K562 (cell line): ENCODE measurements at regions not wholly inside any gene's neighbourhood (a gene's known extent, or its start where the extent isn't known, plus 50 kb on each side); places are given as distances from the start of the nearest gene placed in this dataset.

Experiments used
- ATAC-seq: fragments of 200-7000 bp; cut with Tn5 transposase; 3 replicates; pipeline ENCODE4 v1.9.1; 2020; ENCODE audit warnings: moderate library complexity
- BruUV-seq: library from RNA; stranded (reverse); fragments of 400-500 nt; replicated peaks from 2 replicates; lab custom pipeline; 2021; lab: Mats Ljungman, UMichigan
- CTCF ChIA-PET: fragments of 300-600 bp; formaldehyde crosslinking; extraction: SDS; loops from one replicate; lab custom pipeline; 2021; ENCODE audit warnings: low intra/inter-chr PET ratio; lab: Yijun Ruan, JAX
- POLR2A ChIA-PET: fragments of 300-600, 350-650 bp; sonication (Branson Sonifier 250); formaldehyde crosslinking; extraction: SDS; loops from one replicate; lab custom pipeline; 2021; ENCODE audit warnings: antibody characterized with exemption, inconsistent platforms; lab: Yijun Ruan, JAX
- DNase-seq, 4 experiments: peaks; one replicate each; pipeline versions ENCODE4 v3.0.0 to v3.0.0-alpha.2; 2011 to 2018; ENCODE audit warnings: low spot score in 3 of 4, mixed read lengths in 3 of 4; ENCODE audit errors: extremely low read depth in 1 of 4
- FAIRE-seq: peaks from 2 replicates; lab custom pipeline; 2011; peaks lifted over from hg19 to GRCh38; lab: Jason Lieb, UNC
- H2AFZ ChIP-seq: 2 replicates; pipeline ENCODE4 v1.6.0; 2011; ENCODE audit warnings: low read depth, low read length, control low read depth, inconsistent platforms
- H3K27ac ChIP-seq: fragments of 200-600 bp; 3 replicates; pipeline ENCODE4 v1.8.0; 2011; ENCODE audit warnings: low read depth, mild to moderate bottlenecking, control low read depth, inconsistent platforms, low read length, moderate library complexity, mixed read lengths; ENCODE audit errors: extremely low read depth
- H3K27me3 ChIP-seq, 2 experiments: fragments of 300-600 bp in 1 of 2; 2 replicates in 1 of 2; 3 replicates in 1 of 2; pipeline versions ENCODE4 v1.6.0 to v1.8.0; 2011; ENCODE audit warnings: inconsistent platforms in 2 of 2, low read length in 2 of 2, mild to moderate bottlenecking in 1 of 2, mixed read lengths in 1 of 2, moderate library complexity in 1 of 2; ENCODE audit not compliant: control insufficient read depth in 2 of 2, insufficient read depth in 2 of 2
- H3K36me3 ChIP-seq: fragments of 300-600 bp; 3 replicates; pipeline ENCODE4 v1.8.0; 2011; ENCODE audit warnings: mild to moderate bottlenecking, low read length, inconsistent platforms; ENCODE audit not compliant: control insufficient read depth, insufficient read depth
- H3K4me1 ChIP-seq, 2 experiments: fragments of 200-600 bp in 1 of 2; replicated peaks in 1 of 2; 2 replicates in 1 of 2; 3 replicates in 1 of 2; pipeline versions ENCODE4 v1.5.1 to v1.8.0; 2011; ENCODE audit warnings: inconsistent platforms in 2 of 2, low read length in 2 of 2, mild to moderate bottlenecking in 1 of 2, mixed read lengths in 1 of 2, moderate library complexity in 1 of 2; ENCODE audit not compliant: control insufficient read depth in 2 of 2, insufficient read depth in 2 of 2
- H3K4me2 ChIP-seq: 2 replicates; pipeline ENCODE4 v1.6.1; 2011; ENCODE audit warnings: low read length, control low read depth, inconsistent platforms, mixed read lengths; ENCODE audit not compliant: insufficient read depth
- H3K4me3 ChIP-seq: fragments of 200-600 bp; sonication (generic), shearing (Covaris generic); 2 replicates; pipeline ENCODE4 v1.5.1; 2016; ENCODE audit warnings: control low read depth, inconsistent platforms
- H3K79me2 ChIP-seq: fragments of 200-600 bp; 3 replicates; pipeline ENCODE4 v1.8.0; 2011; ENCODE audit warnings: low read length, inconsistent platforms; ENCODE audit not compliant: control insufficient read depth, insufficient read depth
- H3K9ac ChIP-seq, 2 experiments: 2 replicates each; pipeline versions ENCODE4 v1.6.0 to v1.6.1; 2011; ENCODE audit warnings: low read depth in 2 of 2, low read length in 2 of 2, control low read depth in 1 of 2, inconsistent platforms in 1 of 2, mild to moderate bottlenecking in 1 of 2, mixed read lengths in 1 of 2; ENCODE audit not compliant: insufficient read depth in 1 of 2
- H3K9me1 ChIP-seq: one replicate; pipeline ENCODE4 v1.6.0; 2011; ENCODE audit warnings: inconsistent platforms, mild to moderate bottlenecking, low read length, moderate library complexity; ENCODE audit not compliant: control insufficient read depth, insufficient read depth
- H3K9me3 ChIP-seq: replicated peaks from 2 replicates; pipeline ENCODE4 v1.5.1; 2011; ENCODE audit warnings: low read depth, low read length, inconsistent platforms; ENCODE audit not compliant: control insufficient read depth, insufficient read depth
- H4K20me1 ChIP-seq: replicated peaks from 2 replicates; pipeline ENCODE4 v1.6.1; 2011; ENCODE audit warnings: low read length, inconsistent platforms, mixed read lengths; ENCODE audit not compliant: control insufficient read depth, insufficient read depth
- KDM4B ChIP-seq, 2 experiments: fragments of 450-650 bp in 1 of 2; sonication (generic) in 1 of 2; IDR thresholded peaks; 2 replicates each; pipeline ENCODE4 v1.6.1; 2016 to 2017; ENCODE audit warnings: borderline replicate concordance in 2 of 2, antibody characterized with exemption in 1 of 2, low read depth in 1 of 2, mild to moderate bottlenecking in 1 of 2
- MTA1 ChIP-seq: fragments of 450-650 bp; IDR thresholded peaks from 2 replicates; pipeline ENCODE4 v1.6.1; 2017; ENCODE audit warnings: borderline replicate concordance
- ZNF384 ChIP-seq: IDR thresholded peaks from 2 replicates; pipeline ENCODE4 v1.6.1; 2012; ENCODE audit warnings: low read depth, low read length, improper control_type of control experiment
- ZNF764 ChIP-seq: fragments of 250-450 bp; sonication (Bioruptor Pico); IDR thresholded peaks from 2 replicates; pipeline ENCODE4 v1.4.0; 2020; ENCODE audit warnings: low read depth, mild to moderate bottlenecking, moderate library complexity
- WGBS: fragments of 100-300 bp; shearing (Covaris generic); methylation state at CpG from one replicate; pipeline ENCODE4 v1.1.6; 2016; ENCODE audit warnings: low coverage, mixed read lengths; ENCODE audit not compliant: insufficient coverage; ENCODE audit errors: missing lambda C conversion rate; 5-methylcytosine and 5-hydroxymethylcytosine counted together
- in situ Hi-C: fragments of 300-500 bp; cut with MboI; formaldehyde crosslinking; loops from 4 replicates; pipeline ENCODE4 v1.15.0; 2018; ENCODE audit warnings: inconsistent platforms, mixed read lengths
- intact Hi-C: fragments of 100-400 bp; cut with micrococcal nuclease; formaldehyde crosslinking; loops from 2 replicates; pipeline ENCODE4 v1.14.2; 2022
- TF ChIP-seq, protein P1 (sequence below), 2 experiments: fragments of 450-650 bp; IDR thresholded peaks; 2 replicates each; pipeline ENCODE4 v1.6.1; 2016; ENCODE audit warnings: mild to moderate bottlenecking in 2 of 2, borderline replicate concordance in 1 of 2, low read depth in 1 of 2, moderate library complexity in 1 of 2
- TF ChIP-seq, protein P2 (sequence below): fragments of 200-800 bp; sonication (Bioruptor generic); IDR thresholded peaks from 2 replicates; pipeline ENCODE4 v1.6.1; 2017; ENCODE audit warnings: missing genetic modification characterization, missing compliant biosample characterization

DNA sequence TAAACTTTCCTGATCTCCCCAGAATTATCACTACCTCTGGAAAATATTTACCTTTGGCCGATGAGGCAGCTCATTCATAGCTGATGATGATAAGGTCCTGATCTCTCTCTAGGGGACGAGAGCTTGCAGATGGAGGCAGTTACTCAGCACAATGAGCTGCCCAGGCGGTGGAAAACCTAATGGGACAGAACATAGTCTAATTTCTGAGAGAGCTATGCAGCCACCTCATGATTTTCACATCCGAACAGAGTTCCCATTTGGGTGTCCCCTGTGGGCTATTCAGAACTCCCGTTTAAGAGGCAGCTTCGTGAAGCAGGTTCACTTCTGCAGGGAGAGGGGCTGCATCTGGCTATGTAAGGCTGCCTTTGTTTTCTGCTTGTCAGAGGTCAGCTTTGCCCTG lies 724.6 kb upstream of the TMEM132C start:
- CTCF ChIA-PET, result no interaction called here
- H3K79me2 ChIP-seq, result no peaks in the 10 kb centered on the region
- in situ Hi-C loops, result no loop called here
- H3K9me3 ChIP-seq, result no peaks in the 10 kb centered on the region
- TF ChIP-seq KDM4B (IDR thresholded peaks at IDR 0.05; ENCODE audit: borderline replicate concordance in 2 of 2, low read depth in 1 of 2), result no peak
- TF ChIP-seq, protein P1, sequence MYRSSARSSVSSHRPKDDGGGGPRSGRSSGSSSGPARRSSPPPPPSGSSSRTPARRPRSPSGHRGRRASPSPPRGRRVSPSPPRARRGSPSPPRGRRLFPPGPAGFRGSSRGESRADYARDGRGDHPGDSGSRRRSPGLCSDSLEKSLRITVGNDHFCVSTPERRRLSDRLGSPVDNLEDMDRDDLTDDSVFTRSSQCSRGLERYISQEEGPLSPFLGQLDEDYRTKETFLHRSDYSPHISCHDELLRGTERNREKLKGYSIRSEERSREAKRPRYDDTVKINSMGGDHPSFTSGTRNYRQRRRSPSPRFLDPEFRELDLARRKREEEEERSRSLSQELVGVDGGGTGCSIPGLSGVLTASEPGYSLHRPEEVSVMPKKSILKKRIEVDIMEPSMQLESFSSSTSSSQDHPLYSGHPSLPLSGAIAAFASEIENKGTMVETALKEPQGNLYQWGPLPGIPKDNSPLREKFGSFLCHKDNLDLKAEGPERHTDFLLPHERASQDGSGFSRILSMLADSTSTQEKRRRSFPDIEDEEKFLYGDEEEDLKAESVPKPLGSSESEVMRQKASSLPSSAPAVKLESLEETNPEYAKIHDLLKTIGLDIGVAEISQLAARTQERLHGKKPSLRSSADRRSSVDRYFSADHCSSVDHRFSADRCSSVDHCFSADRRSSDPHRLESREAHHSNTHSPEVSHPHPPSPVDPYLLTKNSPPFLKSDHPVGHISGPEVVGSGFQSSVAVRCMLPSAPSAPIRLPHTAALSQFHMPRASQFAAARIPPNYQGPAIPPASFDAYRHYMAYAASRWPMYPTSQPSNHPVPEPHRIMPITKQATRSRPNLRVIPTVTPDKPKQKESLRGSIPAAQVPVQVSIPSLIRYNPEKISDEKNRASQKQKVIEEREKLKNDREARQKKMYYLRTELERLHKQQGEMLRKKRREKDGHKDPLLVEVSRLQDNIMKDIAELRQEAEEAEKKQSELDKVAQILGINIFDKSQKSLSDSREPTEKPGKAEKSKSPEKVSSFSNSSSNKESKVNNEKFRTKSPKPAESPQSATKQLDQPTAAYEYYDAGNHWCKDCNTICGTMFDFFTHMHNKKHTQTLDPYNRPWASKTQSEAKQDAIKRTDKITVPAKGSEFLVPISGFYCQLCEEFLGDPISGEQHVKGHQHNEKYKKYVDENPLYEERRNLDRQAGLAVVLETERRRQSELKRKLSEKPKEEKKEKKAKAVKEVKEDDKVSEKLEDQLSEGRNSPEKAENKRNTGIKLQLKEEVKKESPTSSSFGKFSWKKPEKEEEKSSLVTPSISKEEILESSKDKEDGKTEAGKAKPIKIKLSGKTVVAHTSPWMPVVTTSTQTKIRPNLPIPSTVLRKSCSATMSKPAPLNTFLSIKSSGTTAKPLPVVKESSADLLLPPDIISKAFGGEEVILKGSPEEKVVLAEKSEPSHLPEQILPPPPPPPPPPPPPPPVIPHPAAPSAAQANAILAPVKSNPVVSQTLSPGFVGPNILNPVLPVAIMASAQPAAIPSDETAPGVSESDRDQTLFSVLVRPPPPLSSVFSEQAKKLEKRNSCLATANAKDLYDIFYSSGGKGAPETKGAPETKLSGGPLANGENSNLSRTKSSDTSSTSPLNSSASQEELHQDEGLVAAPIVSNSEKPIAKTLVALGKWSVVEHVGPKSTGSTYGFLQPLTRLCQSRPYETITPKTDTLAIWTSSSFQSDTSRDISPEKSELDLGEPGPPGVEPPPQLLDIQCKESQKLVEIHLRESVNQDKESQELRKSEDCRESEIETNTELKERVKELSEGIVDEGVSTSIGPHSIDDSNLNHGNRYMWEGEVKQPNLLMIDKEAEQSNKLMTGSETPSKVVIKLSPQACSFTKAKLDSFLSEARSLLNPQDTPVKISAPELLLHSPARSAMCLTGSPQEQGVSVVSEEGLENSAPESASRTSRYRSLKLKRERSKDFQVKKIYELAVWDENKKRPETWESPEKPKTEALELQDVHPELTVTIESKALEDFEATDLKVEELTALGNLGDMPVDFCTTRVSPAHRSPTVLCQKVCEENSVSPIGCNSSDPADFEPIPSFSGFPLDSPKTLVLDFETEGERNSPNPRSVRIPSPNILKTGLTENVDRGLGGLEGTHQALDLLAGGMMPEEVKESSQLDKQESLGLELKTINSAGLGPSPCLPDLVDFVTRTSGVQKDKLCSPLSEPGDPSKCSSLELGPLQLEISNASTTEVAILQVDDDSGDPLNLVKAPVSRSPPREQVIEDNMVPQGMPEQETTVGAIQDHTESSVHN (IDR thresholded peaks at IDR 0.05; ENCODE audit: borderline replicate concordance in 1 of 2, low read depth in 1 of 2), result no peak
- no peak for TF ChIP-seq MTA1
- no peak for TF ChIP-seq ZNF764
- no peak for TF ChIP-seq ZNF384
- TF ChIP-seq, protein P2, sequence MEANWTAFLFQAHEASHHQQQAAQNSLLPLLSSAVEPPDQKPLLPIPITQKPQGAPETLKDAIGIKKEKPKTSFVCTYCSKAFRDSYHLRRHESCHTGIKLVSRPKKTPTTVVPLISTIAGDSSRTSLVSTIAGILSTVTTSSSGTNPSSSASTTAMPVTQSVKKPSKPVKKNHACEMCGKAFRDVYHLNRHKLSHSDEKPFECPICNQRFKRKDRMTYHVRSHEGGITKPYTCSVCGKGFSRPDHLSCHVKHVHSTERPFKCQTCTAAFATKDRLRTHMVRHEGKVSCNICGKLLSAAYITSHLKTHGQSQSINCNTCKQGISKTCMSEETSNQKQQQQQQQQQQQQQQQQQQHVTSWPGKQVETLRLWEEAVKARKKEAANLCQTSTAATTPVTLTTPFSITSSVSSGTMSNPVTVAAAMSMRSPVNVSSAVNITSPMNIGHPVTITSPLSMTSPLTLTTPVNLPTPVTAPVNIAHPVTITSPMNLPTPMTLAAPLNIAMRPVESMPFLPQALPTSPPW (CRISPR knock-in tag), result no peak
- TF ChIP-seq, all 486 proteins: peak for 0
- H3K4me2 ChIP-seq, result no peak overlapping the region
- WGBS, result 0% methylated on average over 6 of the region's 6 CpGs
- ATAC-seq (no peak), FAIRE-seq (no peak), DNase-seq (no peak)
- no peaks in the 10 kb centered on the region for H3K36me3 ChIP-seq
- no peak overlapping the region for H3K27ac ChIP-seq
- no peaks in the 10 kb centered on the region for H3K27me3 ChIP-seq
- H4K20me1 ChIP-seq, result no peaks in the 10 kb centered on the region
- no TSS peak for BruUV-seq
- no peak overlapping the region for H3K9ac ChIP-seq
- POLR2A ChIA-PET, result no interaction called here
- intact Hi-C loops, result no loop called here
- H3K9me1 ChIP-seq, result no peaks in the 10 kb centered on the region
- H3K4me1 ChIP-seq, result no peaks in the 10 kb centered on the region
- H2AFZ ChIP-seq, result no peak overlapping the region
- no peak overlapping the region for H3K4me3 ChIP-seq
